ENCODE measurements at regions not wholly inside any gene's neighbourhood (a gene's known extent, or its start where the extent isn't known, plus 50 kb on each side); places are given as distances from the start of the nearest gene placed in this dataset.
"Not testable (repeated sequence)": the region's sequence is repeated elsewhere in the genome, so short reads cannot be mapped to it uniquely, and the experiment has no call there.

GRCh38 chr2:155908567-155908966 lies 424.0 kb downstream of the NR4A2 start:
- no peaks in the 10 kb centered on the region for H3K27me3 ChIP-seq (replicated peaks; ENCODE audit: control insufficient read depth, insufficient read depth, low read length)
- no peak for DNase-seq (ENCODE audit: extremely low read depth, insufficient read length)
- H3K4me3 ChIP-seq (replicated peaks; ENCODE audit: low read depth, low read length), result no peak overlapping the region
- no peaks in the 10 kb centered on the region for H3K36me3 ChIP-seq (ENCODE audit: control insufficient read depth, insufficient read depth, low read length)
- TF ChIP-seq CTCF (IDR thresholded peaks at IDR 0.05; ENCODE audit: insufficient read depth, low read length, poor library complexity, severe bottlenecking), result no peak

DNA sequence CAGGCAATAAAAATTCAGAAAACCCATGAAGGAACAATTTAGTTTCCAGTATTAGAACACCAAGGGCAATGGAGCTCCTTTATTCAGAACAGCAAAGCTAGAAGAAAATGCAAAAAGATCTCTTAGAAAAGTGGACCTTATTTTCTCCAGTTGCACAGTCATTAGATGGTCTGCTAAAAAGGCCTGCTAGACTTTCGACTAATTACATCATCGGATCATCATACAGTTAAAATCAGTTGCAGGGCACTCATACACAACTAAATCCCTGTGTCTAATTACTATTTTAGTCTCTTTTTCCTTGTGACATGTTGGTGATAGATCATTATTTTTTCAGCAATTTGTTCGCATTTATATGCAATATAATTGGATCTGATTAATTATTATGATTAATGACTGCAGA lies 425.3 kb downstream of the NR4A2 start:
- DNase-seq (ENCODE audit: extremely low read depth, insufficient read length), result no peak
- no peak for TF ChIP-seq CTCF (IDR thresholded peaks at IDR 0.05; ENCODE audit: insufficient read depth, low read length, poor library complexity, severe bottlenecking)
- H3K4me3 ChIP-seq (replicated peaks; ENCODE audit: low read depth, low read length), result no peak overlapping the region
- no peaks in the 10 kb centered on the region for H3K36me3 ChIP-seq (ENCODE audit: control insufficient read depth, insufficient read depth, low read length)
- H3K27me3 ChIP-seq (replicated peaks; ENCODE audit: control insufficient read depth, insufficient read depth, low read length), result no peaks in the 10 kb centered on the region

GRCh38 chr2:155905657-155906056 lies 426.9 kb downstream of the NR4A2 start:
- H3K36me3 ChIP-seq (ENCODE audit: control insufficient read depth, insufficient read depth, low read length), result no peaks in the 10 kb centered on the region
- no peak overlapping the region for H3K4me3 ChIP-seq (replicated peaks; ENCODE audit: low read depth, low read length)
- no peaks in the 10 kb centered on the region for H3K27me3 ChIP-seq (replicated peaks; ENCODE audit: control insufficient read depth, insufficient read depth, low read length)
- no peak for DNase-seq (ENCODE audit: extremely low read depth, insufficient read length)
- TF ChIP-seq CTCF (IDR thresholded peaks at IDR 0.05; ENCODE audit: insufficient read depth, low read length, poor library complexity, severe bottlenecking), result no peak

- H3K27me3 ChIP-seq (replicated peaks; ENCODE audit: control insufficient read depth, insufficient read depth, low read length), result no peaks in the 10 kb centered on the region
- no peak for TF ChIP-seq CTCF (IDR thresholded peaks at IDR 0.05; ENCODE audit: insufficient read depth, low read length, poor library complexity, severe bottlenecking)
- no peak for DNase-seq (ENCODE audit: extremely low read depth, insufficient read length)
- H3K4me3 ChIP-seq (replicated peaks; ENCODE audit: low read depth, low read length), result no peak overlapping the region
- no peaks in the 10 kb centered on the region for H3K36me3 ChIP-seq (ENCODE audit: control insufficient read depth, insufficient read depth, low read length)
These were observed 427.8 kb downstream of the NR4A2 start for GRCh38 chr2:155904720-155905119.

GRCh38 chr2:155902635-155903034 lies 429.9 kb downstream of the NR4A2 start:
- no peak for DNase-seq (ENCODE audit: extremely low read depth, insufficient read length)
- no peak for TF ChIP-seq CTCF (IDR thresholded peaks at IDR 0.05; ENCODE audit: insufficient read depth, low read length, poor library complexity, severe bottlenecking)
- Histone ChIP-seq H3K27me3 (replicated peaks; ENCODE audit: control insufficient read depth, insufficient read depth, low read length) (no peaks in the 10 kb centered on the region), H3K4me3 (replicated peaks; ENCODE audit: low read depth, low read length) (no peak overlapping the region), H3K36me3 (ENCODE audit: control insufficient read depth, insufficient read depth, low read length) (no peaks in the 10 kb centered on the region)

- no peak for TF ChIP-seq CTCF (IDR thresholded peaks at IDR 0.05; ENCODE audit: insufficient read depth, low read length, poor library complexity, severe bottlenecking)
- no peak overlapping the region for H3K4me3 ChIP-seq (replicated peaks; ENCODE audit: low read depth, low read length)
- DNase-seq (ENCODE audit: extremely low read depth, insufficient read length), result no peak
- H3K27me3 ChIP-seq (replicated peaks; ENCODE audit: control insufficient read depth, insufficient read depth, low read length), result no peaks in the 10 kb centered on the region
- H3K36me3 ChIP-seq (ENCODE audit: control insufficient read depth, insufficient read depth, low read length), result no peaks in the 10 kb centered on the region
These were observed 437.5 kb downstream of the NR4A2 start for GRCh38 chr2:155895016-155895415.

DNA sequence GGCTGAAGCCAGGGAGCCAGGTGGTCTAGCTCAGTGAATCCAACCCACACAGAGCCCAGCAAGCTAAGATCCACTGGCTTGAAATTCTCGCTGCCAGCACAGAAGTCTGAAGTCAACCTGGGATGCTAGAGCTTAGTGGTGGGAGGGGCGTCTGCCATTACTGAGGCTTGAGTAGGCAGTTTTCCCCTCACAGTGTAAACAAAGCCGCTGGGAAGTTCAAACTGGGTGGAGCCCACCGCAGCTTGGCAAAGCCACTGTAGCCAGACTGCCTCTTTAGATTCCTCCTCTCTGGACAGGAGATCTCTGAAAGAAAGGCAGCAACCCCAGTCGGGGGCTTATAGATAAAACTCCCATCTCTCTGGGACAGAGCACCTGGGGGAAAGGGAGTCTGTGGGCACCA lies 452.1 kb downstream of the NR4A2 start:
- H3K27me3 ChIP-seq (replicated peaks; ENCODE audit: control insufficient read depth, insufficient read depth, low read length); H3K4me3 ChIP-seq (replicated peaks; ENCODE audit: low read depth, low read length); DNase-seq (ENCODE audit: extremely low read depth, insufficient read length); H3K36me3 ChIP-seq (ENCODE audit: control insufficient read depth, insufficient read depth, low read length): not testable (repeated sequence)

DNA sequence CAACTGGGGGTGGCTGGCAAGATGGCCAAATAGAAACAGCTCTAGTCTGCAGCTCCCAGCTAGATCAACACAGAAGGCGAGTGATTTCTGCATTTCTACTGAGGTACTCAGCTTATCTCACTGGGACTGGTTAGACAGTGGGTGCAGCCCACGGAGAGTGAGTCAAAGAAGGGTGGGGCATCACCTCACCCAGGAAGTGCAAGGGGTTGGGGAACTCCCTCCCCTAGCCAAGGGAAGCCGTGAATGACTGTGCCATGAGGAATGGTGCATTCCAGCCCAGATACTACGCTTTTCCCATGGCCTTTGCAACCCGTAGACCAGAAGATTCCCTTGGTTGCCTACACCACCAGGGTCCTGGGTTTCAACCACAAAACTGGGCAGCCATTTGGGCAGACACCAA lies 452.6 kb downstream of the NR4A2 start:
- not testable (repeated sequence) for H3K4me3 ChIP-seq (replicated peaks; ENCODE audit: low read depth, low read length); DNase-seq (ENCODE audit: extremely low read depth, insufficient read length); H3K36me3 ChIP-seq (ENCODE audit: control insufficient read depth, insufficient read depth, low read length); H3K27me3 ChIP-seq (replicated peaks; ENCODE audit: control insufficient read depth, insufficient read depth, low read length)
